GM12878 (cell line): ENCODE measurements at regions not wholly inside any gene's neighbourhood (a gene's known extent, or its start where the extent isn't known, plus 50 kb on each side); places are given as distances from the start of the nearest gene placed in this dataset.
A peak's percentile ranks its signal among the peaks of the same experiment; 100 is the strongest.

Experiments used
- ATAC-seq: fragments of 200-7000 bp; cut with Tn5 transposase; 3 replicates; pipeline ENCODE4 v1.9.1; 2020; ENCODE audit warnings: mild to moderate bottlenecking, moderate library complexity
- BruUV-seq: library from RNA; stranded (reverse); fragments of 400-500 nt; replicated peaks from 2 replicates; lab custom pipeline; 2021; lab: Mats Ljungman, UMichigan
- CTCF ChIA-PET: fragments of 300-600 bp; sonication (Branson Sonifier 250); formaldehyde crosslinking; extraction: SDS; loops from one replicate; lab custom pipeline; 2021; ENCODE audit warnings: inconsistent platforms; lab: Yijun Ruan, JAX
- POLR2A ChIA-PET: fragments of 350-600 bp; formaldehyde crosslinking; extraction: SDS; loops from one replicate; lab custom pipeline; 2021; ENCODE audit warnings: inconsistent platforms; lab: Charles Lee
- RAD21 ChIA-PET: fragments of 300-600 bp; sonication (Branson Sonifier 250); formaldehyde crosslinking; loops from one replicate; lab custom pipeline; 2023; ENCODE audit warnings: antibody characterized with exemption; ENCODE audit not compliant: unreplicated experiment; lab: Charles Lee
- SMC1A ChIA-PET: fragments of 300-600 bp; sonication (Branson Sonifier 250); formaldehyde crosslinking; loops from one replicate; lab custom pipeline; 2023; ENCODE audit not compliant: unreplicated experiment, uncharacterized antibody; lab: Charles Lee
- DNase-seq: peaks from one replicate; pipeline ENCODE4 v3.0.0-alpha.2; 2011; ENCODE audit warnings: low read depth, low spot score
- FAIRE-seq: peaks from 3 replicates; lab custom pipeline; 2011; peaks lifted over from hg19 to GRCh38; lab: Jason Lieb, UNC
- H2AFZ ChIP-seq: 2 replicates; pipeline ENCODE4 v1.6.0; 2011; ENCODE audit warnings: low read depth, low read length, control low read depth; ENCODE audit not compliant: control insufficient read depth
- H3K27ac ChIP-seq: 2 replicates; pipeline ENCODE4 v1.5.1; 2011; ENCODE audit warnings: control low read depth; ENCODE audit not compliant: control insufficient read depth, insufficient read depth
- H3K27me3 ChIP-seq, 2 experiments: replicated peaks in 1 of 2; 2 replicates each; pipeline versions ENCODE4 v1.6.0 to v1.6.1; 2011; ENCODE audit warnings: low read length in 1 of 2; ENCODE audit not compliant: control insufficient read depth in 2 of 2, insufficient read depth in 2 of 2
- H3K36me3 ChIP-seq, 2 experiments: 2 replicates each; pipeline ENCODE4 v1.5.1; 2011; ENCODE audit warnings: low read length in 1 of 2; ENCODE audit not compliant: control insufficient read depth in 2 of 2, insufficient read depth in 2 of 2
- H3K4me1 ChIP-seq: 2 replicates; pipeline ENCODE4 v1.6.1; 2011; ENCODE audit warnings: mild to moderate bottlenecking, low read length, moderate library complexity, mixed read lengths; ENCODE audit not compliant: control insufficient read depth, insufficient read depth
- H3K4me2 ChIP-seq: 2 replicates; pipeline ENCODE4 v1.6.0; 2011; ENCODE audit warnings: control low read depth; ENCODE audit not compliant: control insufficient read depth, insufficient read depth
- H3K4me3 ChIP-seq: fragments of 200-600 bp; sonication (generic); 2 replicates; pipeline ENCODE4 v1.5.1; 2016
- H3K79me2 ChIP-seq: 2 replicates; pipeline ENCODE4 v1.6.0; 2011; ENCODE audit warnings: low read length; ENCODE audit not compliant: control insufficient read depth, insufficient read depth
- H3K9ac ChIP-seq: 2 replicates; pipeline ENCODE4 v1.8.0; 2011; ENCODE audit warnings: low read length, control low read depth, mixed read lengths; ENCODE audit not compliant: control insufficient read depth, insufficient read depth
- H3K9me3 ChIP-seq: replicated peaks from 3 replicates; pipeline ENCODE4 v1.5.1; 2011; ENCODE audit warnings: mild to moderate bottlenecking, low read length; ENCODE audit not compliant: control insufficient read depth, insufficient read depth
- H4K20me1 ChIP-seq: 2 replicates; pipeline ENCODE4 v1.6.0; 2011; ENCODE audit not compliant: control insufficient read depth, insufficient read depth
- CBX5 ChIP-seq: sonication (generic); IDR thresholded peaks from 2 replicates; pipeline ENCODE4 v1.6.1; 2016; ENCODE audit warnings: low read depth, moderate library complexity, mild to moderate bottlenecking, inconsistent platforms
- CEBPZ ChIP-seq: fragments of 150-350 bp; IDR thresholded peaks from 2 replicates; pipeline ENCODE4 v1.6.1; 2016; ENCODE audit warnings: low read depth, low read length
- HCFC1 ChIP-seq: fragments of 150-350 bp; IDR thresholded peaks from 2 replicates; pipeline ENCODE4 v1.6.1; 2014; ENCODE audit warnings: low read length
- HDAC6 ChIP-seq: fragments of 200-600 bp; sonication (generic); IDR thresholded peaks from one replicate; pipeline ENCODE4 v1.8.0; 2017; ENCODE audit warnings: antibody characterized with exemption; ENCODE audit not compliant: unreplicated experiment
- KLF5 ChIP-seq: fragments of 450-650 bp; IDR thresholded peaks from 2 replicates; pipeline ENCODE4 v1.6.1; 2014; ENCODE audit warnings: mild to moderate bottlenecking; ENCODE audit not compliant: partially characterized antibody
- POU2F2 ChIP-seq: IDR thresholded peaks from 3 replicates; pipeline ENCODE4 v1.6.1; 2011; ENCODE audit warnings: low read depth, mild to moderate bottlenecking, low read length, borderline replicate concordance
- SP1 ChIP-seq: IDR thresholded peaks from one replicate; pipeline ENCODE4 v1.6.1; 2011; ENCODE audit warnings: low read depth, low read length
- USF2 ChIP-seq: IDR thresholded peaks from 2 replicates; pipeline ENCODE4 v1.6.1; 2011; ENCODE audit warnings: low read depth, low read length, improper control_type of control experiment, borderline replicate concordance
- ZNF687 ChIP-seq: fragments of 450-650 bp; IDR thresholded peaks from 2 replicates; pipeline ENCODE4 v1.6.1; 2017; ENCODE audit warnings: mild to moderate bottlenecking, moderate library complexity
- WGBS: methylation state at CpG from one replicate; pipeline ENCODE4 v1.1.6; 2016; ENCODE audit warnings: low lambda C conversion rate; ENCODE audit not compliant: insufficient replicate concordance, insufficient coverage; ENCODE audit errors: missing lambda C conversion rate; 5-methylcytosine and 5-hydroxymethylcytosine counted together
- in situ Hi-C: fragments of 300-500 bp; cut with MboI; formaldehyde crosslinking; loops from 9 replicates; pipeline ENCODE4 v1.14.3; 2018; ENCODE audit warnings: mixed read lengths
- intact Hi-C: fragments of 100-400 bp; cut with micrococcal nuclease; formaldehyde crosslinking; loops from one replicate; pipeline ENCODE4 v1.14.2; 2022; ENCODE audit not compliant: unreplicated experiment

GRCh38 chr1:182134257-182134656 lies 72.7 kb upstream of the ZNF648 start:
- POLR2A ChIA-PET, result no interaction called here
- TF ChIP-seq CBX5 (peak; percentile 75; the same call in 1 of the 2 replicates), KLF5 (no peak)
- RAD21 ChIA-PET, result no interaction called here

GRCh38 chr1:182133181-182133580 lies 71.7 kb upstream of the ZNF648 start:
- DNase-seq, result no peak
- no peak overlapping the region for H3K4me3 ChIP-seq
- BruUV-seq, result no TSS peak
- in situ Hi-C loops (no loop called here), intact Hi-C loops (no loop called here)
- FAIRE-seq, result no peak
- ChIA-PET RAD21 (no interaction called here), CTCF (interaction anchor here (3.8 kb wide), 1 partner anchor 11 kb away, joined by 26 read pairs; no protein-coding TSS in a partner anchor), SMC1A (interaction anchor here (1.4 to 3.2 kb wide), 2 partner anchors 10 to 263 kb away, joined by 5 to 11 read pairs; no protein-coding TSS in a partner anchor), POLR2A (no interaction called here)
- no peak overlapping the region for H2AFZ ChIP-seq
- no peak overlapping the region for H3K27ac ChIP-seq
- H3K4me2 ChIP-seq, result no peak overlapping the region
- 29% methylated on average over 7 of the region's 7 CpGs for WGBS
- H3K27me3 ChIP-seq, result no peaks in the 10 kb centered on the region
- H3K9me3 ChIP-seq, result peaks cover 9% of the 10 kb centered on the region; the same call in 2 of the 3 replicates
- no peaks in the 10 kb centered on the region for H3K36me3 ChIP-seq
- H3K79me2 ChIP-seq, result no peaks in the 10 kb centered on the region
- H4K20me1 ChIP-seq, result no peaks in the 10 kb centered on the region
- no peak for ATAC-seq
- no peaks in the 10 kb centered on the region for H3K4me1 ChIP-seq
- no peak overlapping the region for H3K9ac ChIP-seq
- TF ChIP-seq HCFC1 (no peak), SP1 (no peak), POU2F2 (no peak), USF2 (no peak), CEBPZ (no peak), ZNF687 (no peak), HDAC6 (no peak)

More at GRCh38 chr1:182134257-182134656, 72.7 kb upstream of the ZNF648 start:
- Histone ChIP-seq H3K4me2 (no peak overlapping the region), H3K4me1 (no peaks in the 10 kb centered on the region), H4K20me1 (no peaks in the 10 kb centered on the region), H3K36me3 (no peaks in the 10 kb centered on the region), H3K4me3 (no peak overlapping the region), H3K27ac (no peak overlapping the region), H3K9me3 (peaks cover 9% of the 10 kb centered on the region; the same call in 2 of the 3 replicates), H2AFZ (no peak overlapping the region), H3K27me3 (no peaks in the 10 kb centered on the region), H3K79me2 (no peaks in the 10 kb centered on the region), H3K9ac (no peak overlapping the region)
- no TSS peak for BruUV-seq
- ATAC-seq (no peak), DNase-seq (no peak), FAIRE-seq (no peak)
- 34% methylated on average over 3 of the region's 4 CpGs for WGBS
- CTCF ChIA-PET, result interaction anchor here (1.5 kb wide), 1 partner anchor 11 kb away, joined by 4 read pairs; no protein-coding TSS in a partner anchor
- SMC1A ChIA-PET, result interaction anchor here (3.2 kb wide), 1 partner anchor 262 kb away, joined by 11 read pairs; no protein-coding TSS in a partner anchor
- in situ Hi-C loops (no loop called here), intact Hi-C loops (no loop called here)
